NCI-H2107 treated with DMSO at 0.1 percent for 48 hours (cell line): ENCODE measurements at regions not wholly inside any gene's neighbourhood (a gene's known extent, or its start where the extent isn't known, plus 50 kb on each side); places are given as distances from the start of the nearest gene placed in this dataset.

ENCODE experiments used
- DNase-seq: peaks from one replicate; lab custom pipeline; 2025; ENCODE audit not compliant: unreplicated experiment; lab: John Stamatoyannopoulos, UW

DNA sequence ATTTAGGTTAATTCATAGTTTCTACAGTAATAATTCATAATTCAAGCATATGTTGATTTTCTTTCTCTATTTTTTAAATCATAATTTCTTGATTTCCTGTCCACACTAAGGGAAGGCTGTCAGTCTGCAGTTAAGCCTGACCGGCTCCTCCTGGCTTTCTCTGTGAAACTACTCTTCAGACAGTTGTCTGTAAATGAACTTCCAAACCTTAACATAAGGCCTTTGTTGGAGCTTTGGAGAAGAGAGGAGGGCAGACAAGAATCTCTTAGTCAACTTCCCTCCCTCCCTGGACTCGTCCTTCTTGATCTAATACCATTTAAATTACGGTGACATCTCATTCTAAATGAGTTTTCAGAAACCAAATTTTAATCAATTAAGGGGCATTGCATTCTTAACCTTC is 404.1 kb upstream of the ST6GAL2 start:
- no peak for DNase-seq

DNA sequence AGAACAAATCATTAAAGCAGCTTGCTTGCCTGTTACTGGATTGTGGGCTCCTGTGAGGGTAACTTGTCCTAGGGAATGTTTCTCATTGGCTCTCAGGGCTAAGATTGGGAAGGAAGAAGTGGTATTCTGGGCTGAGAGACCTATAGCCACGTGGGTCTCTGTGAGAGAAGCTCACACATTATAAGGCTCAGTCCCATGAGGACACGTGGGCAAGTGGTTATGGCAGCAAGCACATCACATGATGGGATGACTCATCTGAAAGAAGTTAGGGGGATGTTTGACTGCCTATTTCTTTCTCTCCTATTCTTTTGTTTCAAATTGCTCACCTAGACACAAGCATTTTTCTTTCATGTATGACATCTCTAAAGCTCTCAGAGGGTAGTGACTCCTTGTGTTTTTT is 418.0 kb upstream of the ST6GAL2 start:
- DNase-seq = no peak

DNA sequence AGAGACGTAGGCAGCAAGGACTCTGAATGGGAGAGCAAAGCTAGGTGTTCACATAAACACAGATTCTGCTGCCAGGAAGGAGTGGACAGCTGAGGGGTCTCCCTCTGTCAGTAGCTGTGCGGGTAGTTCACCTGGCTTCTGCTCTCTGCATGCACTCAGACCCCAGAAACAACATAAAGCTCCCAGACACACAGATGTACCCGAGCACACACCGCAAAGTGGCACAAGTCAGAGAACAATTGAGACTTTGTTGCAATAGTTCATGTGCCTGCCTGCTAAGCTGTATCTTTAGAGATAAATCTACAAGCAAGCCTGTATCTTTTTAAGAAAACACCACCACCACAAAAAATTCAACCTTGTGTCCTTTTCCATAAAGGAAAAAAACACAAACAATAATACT is 420.0 kb upstream of the ST6GAL2 start:
- DNase-seq = no peak

DNA sequence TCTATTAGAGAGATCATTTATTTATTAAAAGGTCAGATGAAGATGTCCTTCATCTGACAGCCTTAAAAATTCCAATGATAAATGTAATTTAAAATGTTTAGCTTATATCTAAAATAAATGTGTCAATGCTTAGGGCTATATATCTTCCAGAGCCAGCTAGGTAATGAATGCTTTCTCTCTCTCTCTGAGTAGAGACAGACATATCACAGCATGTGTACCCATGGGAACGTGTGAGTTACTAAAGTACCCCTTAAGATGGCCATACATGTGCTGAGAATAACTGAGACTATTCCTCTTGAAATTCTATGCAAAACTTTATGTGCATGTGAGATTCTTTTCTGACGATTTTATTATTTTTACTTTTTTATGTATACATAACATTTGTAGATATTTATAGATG is 420.9 kb upstream of the ST6GAL2 start:
- no peak for DNase-seq

DNA sequence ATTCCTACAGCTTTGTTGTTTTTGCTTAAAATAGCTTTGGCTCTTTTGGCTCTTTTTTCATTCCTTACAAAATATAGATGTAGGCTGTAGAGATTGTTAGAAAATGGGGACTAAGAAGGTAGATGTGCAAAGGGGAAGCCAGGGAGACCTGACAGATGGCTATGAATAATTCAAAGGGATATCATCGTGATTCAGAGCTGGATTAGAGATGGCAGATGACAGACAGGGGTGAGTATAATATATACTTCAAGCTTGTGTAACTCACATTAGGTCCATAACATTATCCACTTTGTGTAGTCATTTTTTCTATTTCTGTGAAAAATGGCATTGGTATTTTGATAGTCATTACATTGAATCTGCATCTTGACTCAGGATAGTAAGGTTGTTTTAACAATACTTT is 422.9 kb upstream of the ST6GAL2 start:
- DNase-seq = no peak

DNA sequence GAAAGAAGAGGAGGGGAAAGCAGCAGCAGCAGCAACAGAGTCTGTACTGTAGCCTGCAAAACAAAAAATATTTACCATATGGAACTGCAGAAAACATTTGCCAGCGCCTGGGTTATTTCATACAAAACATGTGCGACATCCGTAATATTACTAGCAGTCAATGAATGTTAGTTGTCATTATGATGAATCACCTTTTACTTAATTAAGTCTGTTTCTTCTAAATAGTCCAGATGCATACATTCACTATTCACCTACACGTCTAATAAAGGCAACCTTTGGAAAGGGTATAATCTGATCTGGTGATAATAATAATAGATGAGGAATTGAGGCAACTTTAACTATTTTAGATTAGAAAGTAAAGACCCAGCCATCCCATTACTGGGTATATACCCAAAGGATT is 426.3 kb upstream of the ST6GAL2 start:
- DNase-seq = no peak

DNA sequence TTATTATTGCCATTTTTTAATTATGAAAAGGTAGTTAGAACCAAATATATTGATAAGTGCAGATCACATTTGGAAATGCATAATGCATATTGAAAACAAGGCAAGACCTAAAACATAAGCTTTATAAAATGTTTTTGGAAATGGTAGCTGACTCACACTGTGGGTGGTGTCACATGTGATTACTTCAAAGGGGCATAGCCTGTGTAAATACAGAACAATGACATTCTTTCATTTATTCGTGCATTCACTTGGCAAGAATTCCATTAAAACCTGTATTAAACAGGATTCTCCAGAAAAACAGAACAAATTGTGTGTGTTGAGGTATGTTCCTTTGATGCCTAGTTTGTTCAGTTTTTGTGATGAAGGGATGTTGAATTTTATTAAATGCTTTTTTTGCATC is 427.3 kb upstream of the ST6GAL2 start:
- DNase-seq = no peak

DNA sequence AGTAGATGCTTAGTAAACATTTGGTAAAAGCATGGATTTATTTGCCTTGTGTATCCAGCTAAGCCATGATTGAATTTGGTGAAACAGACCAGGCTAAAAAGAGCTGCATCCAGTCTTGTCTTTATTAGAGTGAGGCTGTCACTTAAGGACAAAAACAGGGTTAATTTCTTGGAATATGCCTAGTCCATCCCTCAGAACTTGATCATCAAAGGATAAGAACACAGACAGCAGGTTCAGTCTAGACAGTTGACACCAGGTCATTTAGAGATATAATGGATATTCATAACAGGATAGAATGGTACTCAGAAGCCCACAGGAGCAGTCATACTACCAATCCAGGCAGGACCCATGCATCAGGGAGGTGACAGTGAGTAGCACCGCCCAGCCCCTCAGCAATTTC is 434.9 kb upstream of the ST6GAL2 start:
- no peak for DNase-seq

DNA sequence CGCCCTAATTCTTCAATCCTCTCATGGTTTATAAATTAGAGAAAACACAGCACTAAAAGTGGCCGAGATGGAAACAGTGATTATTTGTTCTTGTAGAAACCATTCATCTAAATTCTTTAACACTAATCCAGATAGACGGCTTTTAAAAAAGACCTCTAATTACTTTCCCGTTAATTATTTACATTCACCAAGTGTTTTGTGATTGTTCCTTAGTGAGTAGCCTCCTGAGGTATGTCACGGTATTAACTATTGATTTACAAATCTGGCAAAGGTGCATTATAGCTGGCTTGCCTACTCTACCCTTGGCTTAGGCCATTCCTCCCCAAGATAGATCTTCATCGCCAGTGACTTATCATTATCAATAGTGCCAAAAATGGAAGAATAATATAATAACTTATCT is 436.4 kb upstream of the ST6GAL2 start:
- DNase-seq = no peak

DNA sequence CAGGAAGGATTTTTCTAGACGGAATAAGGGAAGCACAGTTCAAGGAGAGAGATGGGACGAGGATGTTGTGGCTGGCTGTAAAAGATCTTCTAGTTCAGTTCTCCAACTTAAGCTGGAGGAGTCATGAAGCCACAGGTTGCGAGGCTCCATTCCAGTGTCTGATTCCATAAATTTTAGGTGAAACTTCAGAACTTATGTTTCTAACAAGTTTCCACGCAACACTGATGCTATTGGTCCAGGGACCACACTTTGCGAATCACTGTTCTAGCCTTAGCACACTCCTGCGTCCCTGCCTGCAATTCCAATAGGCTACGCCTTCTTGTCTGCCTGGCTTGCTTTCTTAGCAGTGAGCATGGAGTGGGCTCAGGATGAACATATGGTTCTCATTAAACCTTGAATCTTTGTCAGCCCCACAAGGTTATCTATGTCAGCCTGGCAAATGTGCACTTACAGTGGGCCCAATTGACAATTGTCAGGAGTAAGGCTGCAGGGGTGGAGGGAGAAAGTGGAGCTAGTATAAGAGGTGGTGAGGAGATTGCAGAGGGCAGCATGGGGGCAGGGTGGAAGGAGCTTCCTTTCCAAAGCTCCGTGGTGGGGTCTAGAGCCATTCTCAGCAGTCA is 438.1 kb upstream of the ST6GAL2 start:
- no peak for DNase-seq

DNA sequence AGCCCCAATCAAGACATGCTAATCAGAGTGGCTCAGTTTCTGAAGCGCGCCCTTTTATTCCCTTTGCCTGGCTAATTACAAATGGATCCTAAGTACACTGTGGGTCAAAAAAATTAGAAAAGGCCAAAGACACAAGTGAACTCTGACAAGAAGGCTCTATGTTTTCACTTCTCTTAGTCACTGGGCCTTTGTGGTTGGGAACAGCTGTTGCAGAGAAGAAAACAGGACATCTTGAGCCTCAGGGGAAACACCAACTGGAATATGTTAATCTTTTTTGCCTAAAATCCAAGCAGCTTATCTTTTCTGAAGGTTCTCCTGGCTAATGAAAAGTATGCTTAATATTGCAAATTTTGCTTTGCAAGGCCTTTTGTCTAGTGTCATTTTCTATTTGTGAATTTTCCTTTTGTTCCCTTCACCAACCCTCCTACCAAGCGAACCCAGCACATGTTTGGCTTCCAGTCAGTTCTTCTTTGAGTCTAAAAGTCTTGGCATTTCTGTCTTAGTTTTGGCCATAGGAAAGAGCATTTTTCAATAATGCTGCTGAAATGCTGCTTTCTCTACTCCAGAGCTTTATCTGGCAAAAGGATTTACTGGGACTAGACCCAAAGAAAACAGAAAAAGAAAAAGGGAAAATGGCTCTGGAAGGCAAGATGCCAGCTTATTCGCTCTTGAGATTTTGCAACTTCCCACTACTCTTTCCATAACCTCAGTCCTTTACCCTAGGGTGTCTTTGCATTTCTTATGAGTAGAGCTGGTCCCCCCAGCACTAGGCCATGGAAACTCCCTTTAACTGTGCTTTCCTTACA is 440.2 kb upstream of the ST6GAL2 start:
- DNase-seq = no peak

DNA sequence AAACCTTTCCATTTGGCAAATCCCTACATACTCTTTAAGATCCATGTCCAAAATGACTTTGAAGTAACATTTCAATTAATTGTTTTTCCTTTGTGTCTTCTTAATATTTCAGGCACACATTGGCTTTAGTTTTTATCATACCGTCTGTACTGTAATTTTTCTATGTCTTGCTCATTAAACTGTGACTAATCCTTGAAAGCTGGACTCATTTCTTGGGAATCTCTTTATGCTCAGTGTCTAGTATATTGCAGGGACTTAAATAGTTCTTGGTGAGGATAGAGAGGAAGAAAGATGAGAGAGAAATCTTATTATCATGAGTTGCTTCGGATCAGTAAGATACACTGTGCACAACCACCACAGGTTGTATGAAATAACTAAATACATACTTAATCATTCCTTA is 448.3 kb upstream of the ST6GAL2 start:
- DNase-seq = no peak

DNA sequence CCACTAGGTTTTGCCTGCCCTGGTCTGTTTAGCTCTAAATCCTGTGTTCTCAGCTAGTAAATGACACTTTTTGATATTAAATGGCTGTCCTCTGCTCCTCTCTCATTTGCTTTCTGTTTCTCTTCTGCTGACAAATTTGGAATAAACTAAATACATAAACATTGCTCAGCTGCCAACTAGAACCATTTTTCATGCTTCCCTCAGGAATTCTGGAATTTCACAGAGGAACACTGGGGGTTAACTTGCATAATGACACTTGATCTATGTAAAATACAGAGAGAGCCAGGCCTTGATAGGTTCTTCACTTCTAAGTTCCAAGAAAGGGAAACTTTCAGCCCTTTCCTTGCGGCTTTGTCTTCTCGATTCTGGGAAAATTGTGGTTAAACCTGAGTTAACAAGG is 450.6 kb upstream of the ST6GAL2 start:
- no peak for DNase-seq

DNA sequence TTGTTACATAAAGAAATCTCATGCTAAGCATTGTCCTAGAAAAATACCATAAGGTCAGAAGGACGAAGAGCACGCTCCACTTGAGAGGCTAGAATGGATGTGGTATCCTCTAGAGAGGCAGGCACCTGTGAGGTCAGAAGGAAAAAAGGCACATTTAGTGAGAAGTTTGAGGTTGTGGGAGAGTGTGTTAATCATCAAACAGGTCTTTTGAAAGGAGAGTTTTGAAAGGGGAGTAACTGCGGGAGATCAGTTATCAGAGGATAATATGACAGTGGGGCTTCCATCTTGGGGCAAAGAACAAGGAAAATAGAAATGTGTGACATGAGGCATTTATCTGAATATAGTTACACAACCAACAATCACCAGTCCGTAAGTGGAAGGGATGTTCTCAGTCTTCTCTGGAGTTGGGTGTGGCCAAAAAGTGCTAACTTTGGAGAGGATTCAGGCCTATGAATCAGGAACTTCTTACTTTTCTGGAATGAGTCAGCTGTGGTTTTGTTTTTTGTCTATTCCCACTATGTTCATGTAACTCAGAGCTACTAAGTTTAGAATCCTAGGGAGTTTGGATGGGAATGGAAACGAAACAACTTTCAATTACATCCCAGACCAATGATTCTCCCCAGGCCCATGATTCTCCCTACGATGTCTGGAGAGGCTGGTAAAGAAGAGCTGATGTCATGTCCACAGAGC is 451.4 kb upstream of the ST6GAL2 start:
- no peak for DNase-seq

DNA sequence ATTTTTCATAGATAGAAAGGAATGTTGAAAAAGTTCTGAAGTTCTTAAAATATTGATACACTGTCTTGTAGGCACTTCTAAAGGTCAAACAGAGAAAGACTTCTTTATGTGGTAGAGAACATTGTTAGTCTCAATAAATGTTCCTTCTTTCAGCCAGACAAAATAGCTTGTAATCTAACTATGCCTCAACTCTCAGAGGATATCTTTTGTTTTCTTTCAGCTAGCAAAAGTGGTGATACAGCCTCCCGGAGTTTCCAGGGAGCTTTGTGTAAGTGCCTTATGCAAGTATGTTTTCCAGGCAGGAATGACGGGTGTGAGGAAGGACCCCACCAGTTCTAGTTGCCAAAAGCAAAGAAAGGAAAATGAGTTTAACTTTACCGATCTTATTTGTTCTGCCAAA is 452.1 kb upstream of the ST6GAL2 start:
- no peak for DNase-seq

DNA sequence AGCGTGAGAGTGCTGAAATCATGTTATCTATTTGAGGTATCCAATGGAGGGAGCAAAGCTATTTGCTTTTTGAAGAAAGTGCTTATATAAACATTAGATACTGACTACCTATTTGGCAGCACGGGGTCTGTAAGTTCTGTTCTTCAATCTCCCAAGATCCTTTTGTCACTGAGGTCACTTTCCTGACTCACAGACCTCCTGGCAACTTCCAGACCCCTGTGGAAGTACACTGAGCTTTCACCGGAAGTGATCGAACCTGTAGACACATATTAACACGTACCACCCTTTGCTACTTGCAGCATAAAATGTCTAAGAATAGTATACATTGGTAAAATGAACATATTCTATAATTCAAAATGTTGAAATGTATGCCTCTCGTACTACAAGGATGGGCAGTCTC is 452.6 kb upstream of the ST6GAL2 start:
- no peak for DNase-seq

DNA sequence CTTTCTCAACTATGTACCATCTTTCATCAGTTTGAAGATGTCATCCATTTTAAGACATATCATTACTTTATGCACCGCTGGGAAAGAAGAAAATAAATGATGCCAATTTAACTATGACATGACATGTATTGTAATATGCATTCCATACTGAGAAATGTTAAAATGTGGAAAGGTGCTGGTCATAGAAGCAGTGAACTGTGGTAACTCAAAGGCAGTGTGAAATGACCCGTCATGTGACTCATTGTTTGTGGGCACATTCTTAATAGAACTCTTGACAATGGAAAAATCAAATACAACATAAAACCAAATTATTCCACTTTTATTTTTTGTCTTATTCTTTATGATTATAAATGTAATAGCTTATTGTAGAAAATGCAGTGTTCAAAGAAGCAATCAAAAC is 455.0 kb upstream of the ST6GAL2 start:
- no peak for DNase-seq

DNA sequence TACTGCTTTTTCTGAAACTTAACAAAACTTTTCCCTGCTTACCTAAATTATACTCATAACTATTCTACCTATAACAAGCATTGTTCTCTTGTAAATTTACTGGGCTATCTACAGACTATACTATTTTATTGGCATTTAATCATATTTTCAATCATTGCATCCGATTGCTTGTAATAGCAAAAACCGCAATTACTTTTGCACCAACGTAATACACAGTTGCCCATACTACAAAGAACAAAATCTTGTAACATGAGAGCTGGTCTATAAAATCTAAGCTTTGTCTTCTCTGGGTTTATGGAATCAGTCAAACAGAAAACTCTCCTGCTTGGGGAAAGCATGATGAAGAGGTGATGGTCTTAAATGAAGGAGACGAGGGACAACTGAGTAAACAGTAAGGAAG is 463.4 kb upstream of the ST6GAL2 start:
- DNase-seq = no peak

DNA sequence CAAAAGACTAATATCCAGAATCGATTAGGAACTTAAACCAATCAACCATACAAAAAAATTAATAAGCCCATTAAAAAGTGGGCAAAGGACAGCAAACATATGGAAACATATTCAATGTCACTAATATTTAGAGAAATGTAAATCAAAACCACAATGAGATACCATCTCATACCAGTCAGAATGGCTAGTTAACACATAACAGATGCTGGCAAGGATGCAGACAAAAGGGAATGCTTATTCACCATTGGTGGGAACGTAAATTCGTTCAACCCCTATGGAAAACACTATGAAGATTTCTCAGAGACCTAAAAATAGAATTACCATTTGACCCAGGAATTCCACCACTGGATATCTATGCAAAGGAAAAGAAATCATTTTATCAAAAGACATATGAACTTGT is 468.2 kb upstream of the ST6GAL2 start:
- no peak for DNase-seq

DNA sequence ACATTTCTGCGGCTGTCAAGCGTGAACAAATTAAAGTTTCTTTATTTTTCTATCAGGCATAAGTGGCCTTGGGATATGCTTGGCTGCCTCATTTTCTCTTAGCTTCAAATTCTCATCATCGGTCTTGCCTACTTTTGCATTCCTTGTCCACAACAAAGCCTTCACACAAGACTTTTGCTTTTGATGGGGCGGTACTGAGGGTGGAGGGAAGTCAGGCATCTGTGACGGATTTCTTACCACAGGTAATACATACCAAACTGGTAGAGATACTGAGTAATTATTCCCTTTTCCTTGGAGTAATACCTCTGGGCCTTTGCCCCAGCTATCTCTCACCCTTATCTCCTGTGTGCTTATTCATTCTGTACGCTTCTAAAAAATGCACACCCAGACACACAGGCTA is 468.3 kb upstream of the RGPD4 start:
- no peak for DNase-seq

DNA sequence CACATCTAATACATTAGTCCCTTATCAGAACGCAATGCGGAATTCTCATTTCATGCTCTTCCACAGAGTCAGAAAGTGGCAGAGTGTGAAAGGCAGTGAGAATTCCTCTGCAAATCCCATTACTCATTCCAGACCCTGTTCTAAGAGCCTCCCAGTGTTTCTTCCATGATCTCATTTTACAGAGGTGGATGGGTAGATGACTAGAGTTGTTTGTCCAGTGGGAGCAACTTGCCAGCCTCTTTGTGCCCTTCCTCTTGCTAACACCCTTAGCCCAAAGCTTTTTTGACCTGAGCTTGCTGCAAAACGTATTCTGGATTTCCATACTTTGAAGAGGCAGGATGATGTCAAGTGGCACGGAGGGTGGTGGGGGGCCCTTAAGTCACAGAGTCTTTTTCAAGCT is 467.7 kb upstream of the RGPD4 start:
- DNase-seq = no peak

DNA sequence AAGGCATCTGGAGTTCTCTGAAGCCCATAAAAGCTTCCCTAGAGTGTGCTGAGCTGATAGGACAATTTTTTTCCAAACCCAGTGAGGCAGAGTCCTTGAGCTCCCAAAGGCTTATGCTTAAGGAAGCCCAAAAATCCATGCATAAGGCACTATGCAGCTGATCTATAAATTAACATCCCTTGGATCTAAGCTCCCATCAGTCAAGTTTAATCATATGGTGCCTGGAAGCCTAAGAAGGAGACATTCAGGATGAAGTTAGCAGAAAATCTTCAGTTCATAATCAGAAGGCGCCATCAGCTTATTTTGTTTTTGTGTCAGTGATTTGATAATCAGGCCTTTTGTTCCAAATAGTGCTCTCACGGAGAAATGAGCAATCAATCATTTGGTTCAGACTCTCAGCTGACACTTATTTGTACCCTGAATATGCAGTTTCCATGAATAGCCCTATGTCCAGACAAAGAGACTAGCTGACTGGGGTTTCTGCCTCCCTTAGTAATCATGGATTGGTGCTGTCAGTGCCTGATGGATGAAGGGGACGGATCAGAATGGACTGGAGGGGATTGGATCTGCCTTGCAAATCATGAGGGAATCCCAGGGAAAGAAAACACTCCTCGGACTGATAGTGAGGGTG is 464.8 kb upstream of the RGPD4 start:
- DNase-seq = no peak
